CD4-positive, alpha-beta T cell treated with Interferon gamma for 1 hour (primary cell): ENCODE measurements at regions not wholly inside any gene's neighbourhood (a gene's known extent, or its start where the extent isn't known, plus 50 kb on each side); places are given as distances from the start of the nearest gene placed in this dataset.
"Not testable (repeated sequence)": the region's sequence is repeated elsewhere in the genome, so short reads cannot be mapped to it uniquely, and the experiment has no call there.

Experiments
- DNase-seq: peaks from one replicate; pipeline ENCODE4 v3.0.0-alpha.2; 2020

DNA sequence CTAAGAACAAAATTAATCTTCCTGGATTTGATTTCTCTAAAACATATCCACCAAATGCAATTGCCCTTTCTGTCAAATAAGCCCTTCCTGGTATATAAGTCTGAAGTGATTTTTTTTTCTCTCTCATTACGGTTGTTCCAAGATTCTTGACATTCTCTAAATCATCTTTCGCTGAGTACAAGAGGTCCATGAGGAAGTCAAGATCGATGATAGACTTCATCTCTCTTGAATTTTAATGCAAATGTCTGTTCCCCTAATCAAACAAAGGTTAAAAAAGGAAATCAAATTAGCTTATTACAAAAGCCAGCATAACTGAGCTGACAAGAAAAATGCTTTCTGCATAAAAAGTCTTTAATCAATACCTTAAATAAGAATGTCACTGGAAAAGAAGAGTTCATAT is 77.4 kb upstream of the ITGB1 start:
- DNase-seq: no peak

DNA sequence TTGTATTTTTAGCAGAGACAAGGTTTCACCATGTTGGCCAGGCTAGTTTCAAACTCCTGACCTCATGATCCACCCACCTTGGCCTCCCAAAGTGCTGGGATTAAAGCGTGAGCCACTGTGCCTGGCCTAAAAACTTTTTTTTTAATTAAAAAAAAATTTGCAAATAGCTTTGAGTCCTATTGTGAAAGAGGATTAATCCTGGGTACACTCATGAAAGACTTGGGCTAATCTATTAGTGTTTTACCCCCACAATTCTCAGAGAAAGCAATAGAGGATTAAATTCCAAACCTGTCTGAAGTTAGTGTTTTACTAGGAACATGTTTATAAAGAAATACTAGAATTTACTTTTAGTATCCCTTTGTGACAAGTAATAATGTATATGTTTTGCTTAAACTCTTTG is 76.9 kb upstream of the ITGB1 start:
- no peak for DNase-seq

DNA sequence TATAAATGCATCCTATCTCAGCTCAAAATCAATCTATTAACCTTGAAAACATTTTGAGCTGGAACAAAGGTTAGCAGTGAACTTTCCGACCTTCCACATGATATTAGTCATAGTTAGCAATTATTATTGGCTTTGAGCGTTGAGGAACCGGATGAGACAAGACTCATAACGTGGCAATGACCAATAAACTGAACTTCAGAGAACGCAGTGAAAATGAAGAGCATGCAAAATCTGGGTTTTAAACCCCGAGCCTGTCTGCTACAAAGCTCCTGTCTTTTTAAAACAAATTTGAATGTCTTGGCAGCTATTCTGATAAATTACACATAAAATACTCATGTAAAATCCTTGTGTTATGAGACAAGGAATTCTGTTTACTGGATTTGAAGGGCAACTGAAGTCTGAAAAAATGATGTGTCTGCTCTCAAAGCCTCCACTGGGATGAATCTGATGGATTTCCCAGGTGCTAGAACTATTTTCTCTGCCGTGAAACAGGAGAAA is 74.7 kb upstream of the ITGB1 start:
- no peak for DNase-seq

DNA sequence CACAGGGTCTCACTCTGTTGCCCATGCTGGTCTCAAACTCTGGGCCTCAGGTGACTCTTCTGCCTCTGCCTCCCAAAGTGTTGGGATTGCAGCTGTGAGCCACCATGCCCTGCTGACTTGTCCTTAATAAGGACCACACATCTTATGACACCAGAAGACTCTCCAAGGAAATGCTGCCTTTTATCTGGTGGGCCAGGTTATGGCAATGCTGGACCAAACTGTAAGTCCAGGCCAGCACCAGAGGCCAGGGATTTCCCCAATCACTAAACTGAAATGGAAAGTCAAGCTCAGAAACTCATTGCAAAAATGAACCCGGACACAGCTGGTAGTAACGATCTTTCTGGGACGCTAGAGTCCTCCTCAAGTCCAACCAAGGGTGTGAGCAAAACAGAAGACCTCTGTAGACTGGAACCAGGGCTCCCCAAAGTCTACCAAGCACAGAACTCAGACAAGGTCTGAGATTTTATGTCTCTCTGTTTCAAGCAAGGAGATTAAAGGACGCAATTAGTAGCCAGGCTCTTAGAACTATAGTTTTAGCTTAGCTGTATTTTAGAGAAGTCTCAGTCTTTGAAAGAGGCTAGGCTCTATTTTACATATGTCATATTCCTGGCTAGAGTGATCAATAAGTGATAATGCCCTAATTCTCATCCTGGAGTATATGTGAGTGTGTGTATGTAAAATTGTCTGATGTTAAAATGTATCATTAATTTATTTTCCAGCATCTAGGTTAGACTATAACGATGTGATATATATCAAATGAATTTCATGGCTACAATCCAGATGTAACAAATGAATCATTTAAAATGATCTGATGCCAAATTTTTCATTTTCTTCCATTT is 74.0 kb upstream of the ITGB1 start:
- no peak for DNase-seq

DNA sequence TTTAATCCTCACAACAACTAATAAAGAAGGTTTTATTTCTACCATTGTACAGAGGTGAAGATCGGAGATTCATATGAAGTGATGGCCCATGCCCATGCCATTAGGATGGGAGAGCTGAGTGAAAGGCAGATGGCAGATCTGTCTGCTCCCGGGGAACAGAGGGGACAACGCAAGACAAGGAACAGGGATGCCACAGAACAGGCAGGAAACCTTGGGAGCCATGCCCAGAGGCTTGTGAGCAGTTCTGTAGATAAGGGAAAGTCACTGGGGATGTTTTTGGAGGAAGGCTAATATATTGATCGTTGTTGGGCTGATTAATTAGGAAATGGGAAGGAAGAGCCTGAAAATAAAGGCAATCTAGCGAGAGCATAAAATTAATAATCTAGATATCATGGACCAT is 73.1 kb upstream of the ITGB1 start:
- DNase-seq: no peak

DNA sequence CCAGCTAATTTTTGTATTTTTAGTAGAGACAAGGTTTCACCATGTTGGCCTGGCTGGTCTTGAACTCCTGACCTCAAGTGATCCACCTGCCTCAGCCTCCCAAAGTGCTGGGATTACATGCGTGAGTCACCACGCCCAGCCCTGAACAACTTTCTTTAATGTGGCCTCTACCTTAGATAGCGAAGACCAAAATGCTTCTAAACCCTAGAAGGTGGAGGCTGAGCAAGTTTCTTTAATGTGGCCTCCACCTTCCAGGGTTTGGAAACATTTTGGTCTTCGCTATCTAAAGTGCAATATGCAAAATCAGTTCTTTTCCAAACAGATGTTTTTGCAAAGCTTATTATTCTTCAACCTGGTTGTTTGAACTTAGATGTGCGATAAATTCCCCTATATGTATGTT is 70.5 kb upstream of the ITGB1 start:
- DNase-seq: not testable (repeated sequence)

DNA sequence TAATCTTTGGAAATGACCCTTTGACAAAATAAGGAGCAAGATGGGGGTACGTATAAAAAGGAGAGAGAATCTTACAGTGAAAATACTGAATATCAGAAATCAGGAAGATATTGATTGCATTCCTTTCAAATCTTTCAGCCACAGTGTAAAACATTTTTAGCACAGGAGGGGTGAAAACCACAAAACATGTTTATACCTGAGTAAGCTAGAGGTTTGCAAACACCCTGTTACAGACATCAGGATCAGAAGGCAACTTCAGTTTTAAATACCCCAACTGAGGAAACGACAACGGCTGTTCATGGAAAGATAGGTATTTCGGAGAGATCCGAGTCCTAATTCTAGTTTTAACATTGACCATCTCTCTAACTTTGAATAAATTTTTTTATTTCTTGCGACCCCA is 69.1 kb upstream of the ITGB1 start:
- no peak for DNase-seq

DNA sequence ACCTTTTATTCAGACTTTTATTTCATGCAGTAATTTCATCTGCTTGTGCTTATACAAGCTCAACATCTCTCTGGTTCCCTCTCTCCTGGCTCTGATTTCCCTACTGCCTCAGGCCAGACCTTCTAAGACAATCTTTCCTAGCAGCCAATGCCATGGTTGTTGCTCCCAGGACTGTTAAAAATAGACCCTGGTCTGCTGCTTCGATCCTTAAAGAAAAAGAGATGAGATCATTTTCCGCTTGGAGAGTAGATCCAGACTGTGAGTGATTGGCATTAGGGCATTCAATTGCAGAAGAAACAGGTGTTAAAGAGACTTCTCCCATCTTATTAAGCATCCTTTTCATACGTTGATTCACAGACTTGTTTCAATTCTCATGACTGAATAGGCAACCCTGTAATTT is 68.4 kb upstream of the ITGB1 start:
- no peak for DNase-seq

DNA sequence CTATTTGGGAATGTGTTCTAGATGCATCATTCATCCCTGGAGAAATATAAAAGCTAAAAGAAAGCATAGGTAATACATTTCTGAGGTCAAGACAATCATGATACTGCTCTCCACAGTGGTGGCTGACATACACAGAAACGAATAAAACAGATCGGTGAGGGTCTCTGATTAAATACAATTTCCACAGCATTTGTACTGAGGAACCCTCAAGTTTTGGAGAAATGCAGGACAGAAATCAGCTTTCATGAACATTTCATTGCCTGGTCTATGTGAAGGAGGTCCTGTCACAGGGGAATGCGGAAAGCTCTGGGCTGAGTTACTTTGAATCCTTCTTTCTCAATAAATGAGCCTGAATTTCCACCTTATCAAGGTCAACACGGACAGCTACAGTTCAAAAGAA is 67.9 kb upstream of the ITGB1 start:
- DNase-seq: no peak

DNA sequence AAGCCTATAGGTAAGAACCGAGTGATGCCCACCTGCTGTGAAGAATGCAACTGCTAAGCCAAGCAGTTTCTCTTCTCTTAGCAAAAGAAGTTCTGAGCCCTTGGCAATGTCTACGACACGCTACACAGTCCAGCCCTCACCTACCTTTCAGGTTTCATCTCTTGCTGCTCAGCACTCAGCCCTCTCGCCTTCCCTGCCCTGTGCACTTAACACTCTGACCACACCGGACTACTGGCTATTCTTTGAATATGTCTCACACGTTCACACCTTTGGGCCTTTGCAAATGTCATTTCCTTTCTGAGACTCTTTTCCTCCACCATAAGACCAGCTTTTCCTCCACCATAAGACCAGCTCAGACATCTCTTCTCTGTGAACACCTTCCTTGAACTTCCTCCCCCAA is 67.0 kb upstream of the ITGB1 start:
- DNase-seq: no peak

DNA sequence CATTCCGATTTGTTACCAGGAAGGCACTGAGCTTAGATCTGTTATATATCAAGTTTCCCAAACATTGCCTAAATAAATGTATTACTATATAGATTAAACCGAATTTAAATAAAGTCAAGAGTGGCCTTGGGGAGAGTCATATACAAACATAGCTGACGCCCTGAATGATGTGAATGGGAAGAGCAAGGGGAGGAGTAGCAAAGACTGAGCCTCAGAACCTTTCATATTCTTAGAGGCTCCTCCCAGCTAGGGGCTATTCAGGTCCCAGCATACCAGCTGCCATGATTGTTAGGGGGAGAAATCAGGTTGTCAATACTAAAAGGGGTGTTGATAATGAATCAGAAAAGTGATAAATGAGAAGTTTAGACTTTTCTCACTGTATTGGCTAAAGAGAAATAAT is 64.7 kb upstream of the ITGB1 start:
- DNase-seq: no peak

DNA sequence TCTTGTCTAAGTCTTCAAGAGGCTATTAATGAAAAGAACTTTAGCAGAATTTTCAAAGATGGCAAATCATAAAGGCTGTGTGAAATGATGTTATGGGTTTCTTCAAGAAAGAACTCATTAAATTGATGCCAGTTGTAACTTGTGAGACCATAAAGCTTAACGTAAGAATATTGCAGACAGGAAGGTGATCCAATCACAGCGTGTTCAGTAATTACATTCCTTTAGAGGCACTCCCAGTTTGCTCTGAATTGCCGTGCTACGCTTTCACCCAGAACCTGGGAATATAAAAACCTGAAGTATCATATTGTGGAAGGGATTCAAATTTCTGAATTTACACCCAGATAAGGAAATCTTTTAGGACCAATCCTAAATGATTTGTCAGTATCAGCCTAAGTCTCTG is 64.1 kb upstream of the ITGB1 start:
- no peak for DNase-seq

DNA sequence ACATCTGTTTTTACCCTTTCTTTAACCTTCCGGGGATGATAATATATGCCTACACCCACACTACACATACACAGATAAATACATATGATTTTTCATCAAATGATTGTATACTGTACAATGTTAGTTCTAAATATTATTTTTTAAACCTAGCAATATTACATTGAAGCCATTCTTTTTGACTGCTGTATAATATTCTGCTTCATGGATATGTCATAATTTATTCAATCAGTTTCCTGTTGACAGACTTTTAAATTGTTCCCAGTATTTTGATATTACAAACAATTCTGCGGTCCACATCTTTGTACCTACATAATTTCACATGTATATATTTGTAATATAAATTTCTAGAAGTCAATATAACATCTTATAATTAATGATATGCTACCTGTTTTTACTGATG is 59.0 kb upstream of the ITGB1 start:
- DNase-seq: no peak

DNA sequence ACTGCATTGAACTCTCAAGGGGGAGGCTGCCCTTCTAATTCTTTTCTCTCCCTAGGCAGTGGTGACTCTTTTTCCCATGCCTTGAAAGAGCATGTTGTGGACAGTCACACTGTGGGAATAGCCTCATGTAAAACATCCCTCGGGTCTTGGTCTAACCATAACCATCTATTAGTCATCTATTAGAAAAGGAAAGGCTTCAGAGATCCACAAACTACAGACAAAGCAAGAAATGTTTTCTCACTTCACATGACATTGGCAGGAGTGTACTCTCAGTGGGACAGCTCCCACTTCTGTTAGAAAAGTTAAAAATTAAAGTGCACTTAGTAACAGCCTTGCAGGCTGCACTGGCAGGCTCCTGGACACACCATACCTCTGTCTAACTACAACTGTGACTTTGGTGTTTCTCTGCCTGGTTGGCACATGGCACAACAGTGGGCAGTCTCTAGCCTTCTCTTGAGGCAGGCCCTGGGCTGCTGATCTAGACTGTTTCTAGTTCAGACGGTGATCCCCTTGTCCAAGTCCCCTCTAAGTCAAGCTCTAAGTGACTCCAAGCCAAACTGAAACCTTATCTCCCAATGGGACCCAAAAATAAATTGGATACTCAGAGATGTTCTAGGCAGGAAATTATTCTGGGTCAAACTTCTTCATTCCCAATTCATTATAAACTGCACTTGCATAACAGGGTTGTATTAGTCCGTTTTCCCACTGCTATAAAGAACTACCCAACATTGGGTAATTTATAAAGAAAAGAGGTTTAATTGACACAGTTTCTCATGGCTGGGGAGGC is 57.9 kb upstream of the ITGB1 start:
- DNase-seq: no peak

DNA sequence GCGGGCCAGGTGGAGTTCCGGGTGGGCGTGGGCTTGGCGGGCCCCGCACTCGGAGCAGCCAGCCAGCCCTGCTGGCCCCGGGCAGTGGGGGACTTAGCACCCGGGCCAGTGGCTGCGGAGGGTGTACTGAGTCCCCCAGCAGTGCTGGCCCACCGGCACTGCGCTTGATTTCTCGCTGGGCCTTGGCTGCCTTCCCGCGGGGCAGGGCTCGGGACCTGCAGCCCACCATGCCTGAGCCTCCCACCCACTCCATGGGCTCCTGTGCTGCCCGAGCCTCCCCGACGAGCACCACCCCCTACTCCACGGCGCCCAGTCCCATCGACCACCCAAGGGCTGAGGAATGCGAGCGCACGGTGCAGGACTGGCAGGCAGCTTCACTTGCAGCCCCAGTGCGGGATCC is 55.3 kb upstream of the ITGB1 start:
- not testable (repeated sequence) for DNase-seq

DNA sequence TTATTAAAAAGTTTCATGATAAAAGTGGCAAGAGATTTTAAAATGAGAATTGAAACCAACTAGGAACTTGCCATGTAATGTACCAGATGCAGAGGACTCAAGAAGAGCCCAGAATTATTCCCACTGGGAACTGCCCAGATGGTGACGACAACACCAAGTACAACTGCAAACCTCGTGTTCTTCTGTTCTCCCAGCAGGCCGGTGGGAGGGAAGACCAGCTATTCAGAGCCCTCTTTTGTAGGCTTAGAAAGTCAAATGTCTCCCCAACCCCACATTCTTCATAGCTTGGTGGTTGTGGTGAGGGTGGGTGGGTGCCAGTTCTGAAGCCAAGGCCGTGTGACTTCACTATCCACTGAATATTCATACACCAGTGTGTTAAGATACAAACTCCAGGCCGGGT is 54.3 kb upstream of the ITGB1 start:
- no peak for DNase-seq

DNA sequence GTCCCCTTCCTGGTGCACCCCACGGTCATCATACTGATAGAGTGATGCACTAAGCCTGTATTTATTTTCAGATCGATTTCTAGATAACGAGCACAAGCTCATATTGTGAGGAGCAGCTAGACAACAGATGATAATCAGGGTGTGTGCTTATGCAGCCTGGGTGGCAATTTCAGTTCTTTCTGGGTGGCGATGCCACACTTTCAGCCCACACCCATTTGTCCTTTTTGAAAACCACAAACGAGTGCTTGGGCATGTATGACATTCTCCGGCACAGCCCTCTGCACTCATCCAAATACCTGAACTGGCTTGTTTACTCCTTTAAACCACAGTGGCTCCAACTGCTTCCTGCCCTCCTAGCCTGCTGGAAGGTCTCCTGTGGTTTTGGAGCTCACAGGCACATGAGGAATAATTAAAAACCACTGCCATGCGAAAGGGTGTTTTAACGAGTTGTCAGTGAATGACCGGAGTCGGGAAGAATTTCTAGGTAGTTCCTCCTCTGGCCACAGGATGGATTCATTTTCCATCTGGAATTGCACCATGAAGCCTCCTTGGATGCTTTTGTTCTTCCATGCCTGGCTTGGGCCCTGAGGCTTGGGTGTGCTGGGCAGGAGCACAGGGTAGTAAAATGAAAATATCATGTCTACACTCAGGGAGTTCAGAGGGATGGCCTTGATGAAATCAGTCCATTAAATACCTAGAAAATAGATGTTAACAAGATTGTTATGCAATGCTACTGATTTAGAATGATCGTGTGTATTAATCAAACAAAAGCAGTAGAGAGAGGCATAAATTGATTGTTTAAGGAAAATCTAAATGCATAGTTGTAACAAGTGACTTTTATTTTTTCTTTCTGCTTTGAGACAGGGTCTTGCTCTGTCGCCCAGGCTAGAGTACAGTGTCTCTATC is 52.4 kb upstream of the ITGB1 start:
- peak; percentile 16 for DNase-seq

DNA sequence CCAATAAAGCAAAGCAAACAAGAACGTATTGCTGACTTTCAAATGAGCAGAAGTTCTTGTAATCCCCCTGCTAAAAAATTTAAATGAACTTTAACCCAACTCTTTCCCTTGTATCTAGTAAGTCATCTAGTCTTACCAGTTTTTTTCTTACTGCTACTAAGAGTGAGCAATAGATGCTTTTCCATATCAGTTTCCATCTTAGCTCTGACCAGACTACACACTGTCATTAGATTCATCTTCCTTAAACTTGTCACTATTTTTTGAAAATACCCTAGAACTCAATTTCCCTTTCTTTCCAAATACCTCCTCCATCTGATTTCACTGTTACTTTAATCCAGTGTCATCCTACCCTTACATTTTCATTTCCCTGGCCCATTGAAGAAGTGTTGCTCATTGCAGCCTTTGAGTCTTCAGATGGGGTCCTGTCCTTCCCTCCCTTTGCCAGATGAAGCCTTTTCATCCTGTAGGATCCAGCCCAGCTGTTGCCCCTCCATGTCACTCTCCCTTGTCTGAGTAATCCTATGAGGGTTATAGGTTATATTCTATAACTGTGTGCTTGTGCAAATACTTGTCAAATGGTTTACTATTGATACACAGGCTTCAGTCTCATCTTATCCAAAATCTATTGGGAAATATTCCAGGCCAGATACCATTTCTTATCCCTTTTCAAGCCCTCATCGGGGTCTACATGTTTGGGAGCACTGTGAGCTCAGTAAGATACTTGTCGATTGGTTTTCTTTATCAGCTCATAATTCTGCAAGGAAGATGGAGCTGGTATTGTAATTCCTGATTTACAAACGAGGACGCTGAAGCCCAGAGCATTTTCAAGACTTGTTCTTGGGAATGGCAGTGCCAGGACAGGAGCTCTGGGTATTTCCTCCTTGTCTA is 51.5 kb upstream of the ITGB1 start:
- no peak for DNase-seq

DNA sequence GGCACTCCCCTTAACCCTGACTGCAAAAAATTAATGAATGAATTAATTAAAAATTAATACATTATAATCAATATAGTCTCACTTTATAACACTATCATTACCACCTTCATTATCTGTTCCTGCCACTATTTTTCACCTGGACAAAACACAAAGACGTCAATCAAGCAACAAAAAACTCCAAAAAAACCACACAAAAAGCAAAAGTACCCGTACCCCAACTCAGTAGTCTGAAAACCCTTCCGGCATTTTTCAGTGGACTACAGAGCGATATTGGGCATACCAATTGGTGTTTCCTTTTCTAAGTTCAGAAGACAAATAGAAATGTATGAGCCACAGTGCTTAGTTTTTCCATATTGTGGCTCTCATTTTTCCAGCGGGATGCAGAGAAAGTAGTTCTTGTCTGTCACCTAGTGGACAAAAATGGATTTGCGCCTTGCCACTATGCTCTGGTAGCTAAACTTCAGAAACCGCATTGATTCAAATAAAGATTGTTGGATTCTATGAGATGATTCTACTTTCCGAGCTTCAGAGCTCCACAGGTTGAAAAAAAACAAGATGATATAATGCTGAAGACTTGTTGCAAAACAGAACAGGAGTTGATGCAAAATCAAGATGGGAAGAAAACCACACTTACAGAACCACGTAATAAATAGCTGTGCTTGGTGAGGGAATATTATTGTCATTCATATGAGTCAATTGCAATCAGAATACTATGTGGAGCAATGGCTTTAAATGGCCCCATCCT is 50.6 kb upstream of the ITGB1 start:
- DNase-seq: peak; percentile 22

DNA sequence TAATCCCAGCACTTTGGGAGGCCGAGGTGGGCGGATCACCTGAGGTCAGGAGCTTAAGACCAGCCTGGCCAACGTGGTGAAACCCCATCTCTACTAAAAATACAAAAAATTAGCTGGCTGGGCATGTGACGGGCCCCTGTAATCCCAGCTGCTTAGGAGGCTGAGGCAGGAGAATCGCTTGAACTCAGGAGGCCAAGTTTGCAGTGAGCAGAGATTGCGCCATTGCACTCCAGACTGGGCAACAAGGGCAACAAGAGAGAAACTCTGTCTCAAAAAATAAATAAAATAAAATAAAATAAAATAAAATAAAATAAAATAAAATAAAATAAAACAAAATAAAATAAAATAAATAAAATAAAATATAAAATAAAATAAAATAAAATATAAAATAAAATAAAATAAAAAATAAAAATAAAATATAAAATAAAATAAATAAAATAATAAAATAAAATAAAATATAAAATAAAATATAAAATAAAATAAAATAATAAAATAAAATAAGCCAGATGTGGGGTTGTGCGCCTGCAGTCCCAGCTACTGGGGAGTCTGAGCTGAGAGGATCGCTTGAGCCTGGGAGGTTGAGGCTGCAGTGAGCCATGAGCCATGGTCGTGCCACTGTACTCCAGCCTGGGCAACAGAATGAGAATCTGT is 49.8 kb upstream of the ITGB1 start:
- not testable (repeated sequence) for DNase-seq
